CD4-positive, CD25-positive, alpha-beta regulatory T cell (primary cell): ENCODE measurements at regions not wholly inside any gene's neighbourhood (a gene's known extent, or its start where the extent isn't known, plus 50 kb on each side); places are given as distances from the start of the nearest gene placed in this dataset.

ENCODE experiments used
- ATAC-seq, 2 donors: fragments of 150-1000 bp; cut with Tn5 transposase; one replicate each; pipeline ENCODE4 v1.10.0; 2021; ENCODE audit warnings: low read depth in 2 of 2, moderate number of reproducible peaks in 2 of 2, moderate library complexity in 1 of 2
- DNase-seq, 3 donors: peaks; one replicate each; pipeline versions ENCODE4 v3.0.0 to v3.0.0-alpha.2; 2012 to 2022; ENCODE audit warnings: mixed read lengths in 1 of 3
- H3K27ac ChIP-seq: one replicate; pipeline ENCODE4 v1.7.0; 2013; ENCODE audit warnings: mild to moderate bottlenecking, low read length; ENCODE audit not compliant: insufficient read depth, poor library complexity, severe bottlenecking
- H3K27me3 ChIP-seq: one replicate; pipeline ENCODE4 v1.7.0; 2013; ENCODE audit warnings: low read length; ENCODE audit not compliant: control insufficient read depth, insufficient read depth
- H3K36me3 ChIP-seq: one replicate; pipeline ENCODE4 v1.7.0; 2013; ENCODE audit warnings: mild to moderate bottlenecking, low read length, moderate library complexity; ENCODE audit not compliant: control insufficient read depth, insufficient read depth
- H3K4me1 ChIP-seq: 2 replicates; pipeline ENCODE4 v1.7.0; 2013; ENCODE audit warnings: mild to moderate bottlenecking, low read length; ENCODE audit not compliant: insufficient read depth, control insufficient read depth, poor library complexity, severe bottlenecking
- H3K4me3 ChIP-seq: one replicate; pipeline ENCODE4 v1.7.0; 2013; ENCODE audit warnings: low read depth, mild to moderate bottlenecking, low read length, moderate library complexity
- H3K9me3 ChIP-seq, 2 experiments: 1 replicate in 1 of 2; 2 replicates in 1 of 2; pipeline ENCODE4 v1.7.0; 2013; ENCODE audit warnings: low read length in 2 of 2, mild to moderate bottlenecking in 1 of 2, moderate library complexity in 1 of 2; ENCODE audit not compliant: control insufficient read depth in 2 of 2
- H3K27ac Mint-ChIP-seq, 3 donors: one replicate each; pipeline ENCODE4 v1.8.0; 2020 to 2022; ENCODE audit warnings: mild to moderate bottlenecking in 3 of 3, mixed read lengths in 3 of 3, moderate library complexity in 2 of 3
- H3K27me3 Mint-ChIP-seq: one replicate; pipeline ENCODE4 v1.8.0; 2022; ENCODE audit warnings: mild to moderate bottlenecking, mixed read lengths
- H3K36me3 Mint-ChIP-seq: one replicate; pipeline ENCODE4 v1.8.0; 2020; ENCODE audit warnings: mixed read lengths
- H3K4me1 Mint-ChIP-seq, 4 donors: one replicate each; pipeline ENCODE4 v1.8.0; 2020 to 2022; ENCODE audit warnings: mixed read lengths in 4 of 4, mild to moderate bottlenecking in 1 of 4
- H3K4me3 Mint-ChIP-seq, 4 donors: one replicate each; pipeline ENCODE4 v1.8.0; 2020 to 2022; ENCODE audit warnings: mild to moderate bottlenecking in 4 of 4, mixed read lengths in 4 of 4, moderate library complexity in 3 of 4
- H3K9me3 Mint-ChIP-seq, 7 donors: one replicate each; pipeline ENCODE4 v1.8.0; 2020 to 2022; ENCODE audit warnings: mixed read lengths in 7 of 7, mild to moderate bottlenecking in 3 of 7, moderate library complexity in 2 of 7

DNA sequence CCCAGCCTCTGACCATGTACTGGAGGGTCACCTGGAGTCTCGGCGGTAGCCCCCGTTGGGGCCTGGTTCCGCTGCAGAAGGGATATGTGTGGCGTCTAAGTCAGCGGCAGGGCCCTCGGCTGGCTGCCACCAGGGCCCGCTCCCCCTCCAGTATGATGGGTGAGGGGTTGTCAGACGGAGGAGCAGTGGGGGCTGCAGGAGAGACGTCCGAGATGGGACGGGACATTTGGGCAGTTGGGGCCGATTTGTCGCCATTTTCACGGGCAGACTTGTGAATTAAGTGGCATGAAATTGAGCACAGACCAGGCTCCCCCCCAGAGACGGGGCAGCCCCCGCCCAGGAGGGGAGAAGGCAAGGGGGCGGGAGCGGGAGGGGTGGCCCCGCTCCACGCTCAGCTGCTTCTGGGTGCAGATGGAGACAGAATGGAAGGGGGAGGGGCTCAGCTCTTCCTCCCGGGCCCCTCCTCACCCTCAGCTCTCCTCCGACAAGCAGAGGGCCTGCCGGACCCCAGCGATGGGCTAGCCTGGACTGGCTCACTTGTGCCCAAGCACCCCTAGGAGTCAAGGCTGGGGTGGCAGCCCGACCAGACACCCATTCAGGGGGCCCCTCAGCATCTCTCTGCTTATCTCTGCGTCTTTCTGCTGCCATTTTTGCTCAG lies 52.7 kb upstream of the LHX1 start:
- H3K27me3 Mint-ChIP-seq: peaks cover 42% of the 10 kb centered on the region

DNA sequence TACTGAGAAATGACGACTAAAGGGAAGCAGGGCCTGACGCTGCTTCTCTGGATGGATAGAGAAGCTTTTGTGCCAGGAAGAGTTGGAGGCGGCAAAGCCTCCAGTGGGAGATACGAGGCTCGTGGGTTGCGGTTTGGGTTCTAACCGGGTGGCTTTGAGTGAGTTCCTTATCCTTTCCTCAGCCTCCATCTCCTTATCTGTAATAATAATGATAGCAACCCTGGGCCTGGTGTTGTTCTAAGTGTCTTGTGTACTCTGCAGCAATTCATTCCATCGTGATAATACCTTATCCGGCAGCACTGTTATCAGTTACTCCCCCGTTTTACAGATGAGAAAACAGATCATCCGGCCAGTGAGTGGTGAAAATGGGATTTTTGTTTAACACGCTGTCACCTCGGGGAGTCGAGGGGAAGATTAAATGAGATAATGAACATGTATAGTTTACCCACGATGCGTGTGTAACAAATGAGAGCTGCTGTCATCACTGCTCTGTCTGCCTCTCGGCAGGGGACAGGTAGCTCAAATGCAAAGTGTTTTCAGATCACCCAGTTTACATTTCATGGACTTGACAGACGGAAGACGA lies 52.0 kb upstream of the LHX1 start:
- no peak for ATAC-seq
- Histone ChIP-seq H3K4me1 (no peaks in the 10 kb centered on the region), H3K27ac (no peak overlapping the region), H3K27me3 (no peaks in the 10 kb centered on the region), H3K36me3 (no peaks in the 10 kb centered on the region), H3K9me3 (peaks cover 4 to 6% of the 10 kb centered on the region in 2 experiments), H3K4me3 (no peak overlapping the region)
- no peak for DNase-seq
- Mint-ChIP-seq H3K27me3 (peaks cover 42% of the 10 kb centered on the region), H3K4me1 (no peaks in the 10 kb centered on the region), H3K9me3 (peaks cover 0 to 15% (median 9%) of the 10 kb centered on the region in 7 donors), H3K27ac (no peak overlapping the region), H3K4me3 (no peak overlapping the region), H3K36me3 (no peaks in the 10 kb centered on the region)

More for the DNA sequence above, 52.7 kb upstream of the LHX1 start:
- no peak overlapping the region for H3K27ac ChIP-seq
- no peak for DNase-seq
- no peaks in the 10 kb centered on the region for H3K27me3 ChIP-seq
- H3K9me3 Mint-ChIP-seq: peaks cover 0 to 15% (median 9%) of the 10 kb centered on the region in 7 donors
- no peaks in the 10 kb centered on the region for H3K36me3 ChIP-seq
- no peaks in the 10 kb centered on the region for H3K36me3 Mint-ChIP-seq
- peaks cover 4 to 6% of the 10 kb centered on the region in 2 experiments for H3K9me3 ChIP-seq
- H3K4me3 ChIP-seq: no peak overlapping the region
- no peak overlapping the region for H3K4me3 Mint-ChIP-seq
- ATAC-seq: no peak
- H3K27ac Mint-ChIP-seq: no peak overlapping the region
- H3K4me1 ChIP-seq: no peaks in the 10 kb centered on the region
- no peaks in the 10 kb centered on the region for H3K4me1 Mint-ChIP-seq

DNA sequence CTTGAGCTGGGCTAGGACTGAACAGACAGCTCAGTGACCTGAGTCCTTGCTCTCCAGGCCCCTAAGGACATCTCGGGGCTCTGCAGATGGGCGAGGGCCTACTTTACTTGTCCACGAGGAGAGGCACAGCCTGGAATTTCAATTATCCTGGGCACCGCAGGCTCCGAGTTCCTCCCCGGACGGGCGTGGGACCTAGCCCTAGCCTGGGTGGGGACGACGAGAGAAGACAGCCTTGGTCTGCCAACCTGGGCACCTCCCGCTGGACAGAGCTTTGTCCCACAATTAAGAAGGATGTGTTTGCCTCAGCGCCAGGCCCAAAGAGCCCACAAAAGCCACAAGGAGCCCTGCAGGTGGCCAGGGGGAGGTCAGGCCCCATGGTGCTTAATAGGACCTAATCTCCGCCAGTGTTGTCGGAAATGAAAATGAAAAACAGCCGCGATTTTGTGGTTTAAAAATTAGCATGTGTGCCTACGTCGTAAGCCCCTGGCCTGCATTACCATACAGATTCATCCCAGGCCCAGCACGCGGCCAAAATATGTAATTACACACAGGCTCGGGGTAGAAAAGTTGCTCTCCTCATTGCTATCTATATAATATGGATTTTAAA lies 51.4 kb upstream of the LHX1 start:
- H3K9me3 Mint-ChIP-seq: peaks cover 0 to 13% (median 9%) of the 10 kb centered on the region in 7 donors
- Histone ChIP-seq H3K9me3 (peaks cover 4 to 6% of the 10 kb centered on the region in 2 experiments), H3K36me3 (no peaks in the 10 kb centered on the region), H3K27ac (no peak overlapping the region), H3K4me3 (no peak overlapping the region), H3K4me1 (no peaks in the 10 kb centered on the region), H3K27me3 (no peaks in the 10 kb centered on the region)
- H3K4me3 Mint-ChIP-seq: no peak overlapping the region
- no peak for ATAC-seq
- H3K27ac Mint-ChIP-seq: no peak overlapping the region
- no peaks in the 10 kb centered on the region for H3K36me3 Mint-ChIP-seq
- no peaks in the 10 kb centered on the region for H3K4me1 Mint-ChIP-seq
- DNase-seq: no peak
- peaks cover 41% of the 10 kb centered on the region for H3K27me3 Mint-ChIP-seq
